ENCODE measurements at regions not wholly inside any gene's neighbourhood (a gene's known extent, or its start where the extent isn't known, plus 50 kb on each side); places are given as distances from the start of the nearest gene placed in this dataset.
"Not testable (repeated sequence)": the region's sequence is repeated elsewhere in the genome, so short reads cannot be mapped to it uniquely, and the experiment has no call there.

- DNase-seq = no peak
Observed at GRCh38 chr5:126046846-126047571, 376.2 kb upstream of the GRAMD2B start.

GRCh38 chr5:126052120-126052519, 371.1 kb upstream of the GRAMD2B start:
- DNase-seq = no peak

GRCh38 chr5:126052791-126053190, 370.4 kb upstream of the GRAMD2B start:
- DNase-seq = no peak

- no peak for DNase-seq
Observed at GRCh38 chr5:126053630-126054029, 369.6 kb upstream of the GRAMD2B start.

GRCh38 chr5:126054577-126055347, 368.4 kb upstream of the GRAMD2B start:
- DNase-seq = no peak

GRCh38 chr5:126055348-126055729, 367.9 kb upstream of the GRAMD2B start:
- DNase-seq = no peak

- DNase-seq = no peak
Observed at GRCh38 chr5:126056352-126056751, 366.9 kb upstream of the GRAMD2B start.

GRCh38 chr5:126056851-126057622, 366.2 kb upstream of the GRAMD2B start:
- DNase-seq = no peak

- not testable (repeated sequence) for DNase-seq
Observed at GRCh38 chr5:126058392-126058791, 364.8 kb upstream of the GRAMD2B start.

GRCh38 chr5:126062398-126063221, 360.6 kb upstream of the GRAMD2B start:
- DNase-seq = no peak

GRCh38 chr5:126065061-126065460, 358.1 kb upstream of the GRAMD2B start:
- DNase-seq = no peak

GRCh38 chr5:126066836-126067235, 356.4 kb upstream of the GRAMD2B start:
- DNase-seq = no peak

GRCh38 chr5:126067404-126067803, 355.8 kb upstream of the GRAMD2B start:
- no peak for DNase-seq

GRCh38 chr5:126069329-126069728, 353.9 kb upstream of the GRAMD2B start:
- DNase-seq = no peak

- DNase-seq = no peak
Observed at GRCh38 chr5:126070481-126070880, 352.7 kb upstream of the GRAMD2B start.

- DNase-seq = no peak
Observed at GRCh38 chr5:126074538-126074937, 348.7 kb upstream of the GRAMD2B start.

- DNase-seq = no peak
Observed at GRCh38 chr5:126079266-126079665, 343.9 kb upstream of the GRAMD2B start.

- no peak for DNase-seq
Observed at GRCh38 chr5:126081209-126081608, 342.0 kb upstream of the GRAMD2B start.

GRCh38 chr5:126093041-126093440, 330.2 kb upstream of the GRAMD2B start:
- DNase-seq = no peak

GRCh38 chr5:126093718-126094117, 329.5 kb upstream of the GRAMD2B start:
- DNase-seq = no peak

GRCh38 chr5:126094991-126095390, 328.2 kb upstream of the GRAMD2B start:
- DNase-seq = no peak

GRCh38 chr5:126096442-126097006, 326.7 kb upstream of the GRAMD2B start:
- DNase-seq = no peak

Data from activated CD4-positive, alpha-beta T cell treated with anti-CD3 and anti-CD28 coated beads, Interleukin-2, amount 50 U/mL, for 48 hours (primary cell).